ENCODE measurements at regions not wholly inside any gene's neighbourhood (a gene's known extent, or its start where the extent isn't known, plus 50 kb on each side); places are given as distances from the start of the nearest gene placed in this dataset.

DNA sequence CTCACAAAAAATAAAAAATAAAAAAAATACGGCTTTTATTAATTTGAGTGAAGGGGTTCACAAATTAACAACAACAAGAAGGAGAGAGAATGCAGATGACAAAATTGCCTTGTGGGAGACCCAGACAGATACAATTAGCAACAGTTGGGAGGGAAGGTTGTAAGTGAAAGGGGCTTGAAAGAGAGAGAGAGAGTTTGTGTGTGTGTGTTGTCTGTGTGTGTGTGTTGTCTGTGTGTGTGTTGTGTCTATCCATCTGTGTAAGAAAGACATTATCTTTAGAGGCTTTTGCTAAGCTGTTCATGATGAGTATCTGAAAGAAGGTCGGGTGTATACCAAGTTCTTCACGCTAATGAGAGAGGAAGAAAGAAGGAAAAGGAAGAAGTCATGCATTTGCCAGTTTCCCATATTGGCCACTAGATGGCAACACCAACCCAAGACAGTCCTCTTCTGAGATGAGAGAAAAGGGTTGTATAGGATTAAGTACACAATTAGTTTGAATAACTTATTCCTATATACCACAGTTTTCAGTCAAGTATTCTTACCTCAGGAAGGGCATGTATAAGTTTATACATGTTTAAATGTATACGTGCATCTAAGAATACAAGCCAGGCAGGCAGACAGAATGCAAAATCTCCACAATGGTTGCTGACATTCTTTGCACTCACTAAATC, 63.7 kb upstream of the CD2AP start:
- no peak overlapping the region for H3K4me3 Mint-ChIP-seq
- H3K27me3 Mint-ChIP-seq (ENCODE audit: insufficient read depth) = no peaks in the 10 kb centered on the region

DNA sequence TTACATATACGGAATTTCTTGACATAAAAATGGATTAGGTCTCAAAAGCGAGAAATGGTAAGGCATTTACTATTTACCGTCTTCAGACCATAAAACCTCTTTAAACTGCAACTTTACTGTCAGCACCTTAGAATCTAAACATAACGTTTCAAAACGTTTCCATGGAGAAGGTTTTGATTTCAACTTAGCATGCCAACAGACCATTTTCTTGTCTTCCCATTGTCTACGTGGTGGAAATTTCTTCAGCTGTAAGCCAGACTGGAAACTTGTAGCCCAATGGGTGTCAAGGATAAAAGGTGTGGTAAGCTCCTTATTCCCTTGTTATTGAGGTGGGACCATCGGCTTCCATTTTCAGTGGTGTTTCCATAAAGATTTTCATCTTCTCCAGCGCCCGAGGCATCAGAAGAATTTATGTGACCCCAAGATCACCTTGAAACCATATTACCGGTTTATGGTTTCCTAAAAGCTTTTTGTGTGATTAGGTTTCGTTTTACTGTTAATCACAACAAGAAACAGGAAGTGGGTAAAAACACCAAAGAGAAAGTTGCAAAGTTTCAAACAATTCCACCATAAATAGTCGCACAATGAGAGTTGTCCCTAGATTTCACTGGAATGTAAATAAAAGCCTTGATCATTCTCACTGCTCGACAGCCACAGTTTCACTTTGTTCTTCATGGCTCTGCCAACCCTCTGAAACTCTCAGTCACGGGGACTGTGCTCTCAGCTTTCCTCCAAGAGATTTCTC, 63.0 kb upstream of the CD2AP start:
- H3K27me3 Mint-ChIP-seq (ENCODE audit: insufficient read depth) = no peaks in the 10 kb centered on the region
- H3K9me3 Mint-ChIP-seq = no peaks in the 10 kb centered on the region
- H3K27ac Mint-ChIP-seq = no peak overlapping the region
- TF ChIP-seq, protein P1, sequence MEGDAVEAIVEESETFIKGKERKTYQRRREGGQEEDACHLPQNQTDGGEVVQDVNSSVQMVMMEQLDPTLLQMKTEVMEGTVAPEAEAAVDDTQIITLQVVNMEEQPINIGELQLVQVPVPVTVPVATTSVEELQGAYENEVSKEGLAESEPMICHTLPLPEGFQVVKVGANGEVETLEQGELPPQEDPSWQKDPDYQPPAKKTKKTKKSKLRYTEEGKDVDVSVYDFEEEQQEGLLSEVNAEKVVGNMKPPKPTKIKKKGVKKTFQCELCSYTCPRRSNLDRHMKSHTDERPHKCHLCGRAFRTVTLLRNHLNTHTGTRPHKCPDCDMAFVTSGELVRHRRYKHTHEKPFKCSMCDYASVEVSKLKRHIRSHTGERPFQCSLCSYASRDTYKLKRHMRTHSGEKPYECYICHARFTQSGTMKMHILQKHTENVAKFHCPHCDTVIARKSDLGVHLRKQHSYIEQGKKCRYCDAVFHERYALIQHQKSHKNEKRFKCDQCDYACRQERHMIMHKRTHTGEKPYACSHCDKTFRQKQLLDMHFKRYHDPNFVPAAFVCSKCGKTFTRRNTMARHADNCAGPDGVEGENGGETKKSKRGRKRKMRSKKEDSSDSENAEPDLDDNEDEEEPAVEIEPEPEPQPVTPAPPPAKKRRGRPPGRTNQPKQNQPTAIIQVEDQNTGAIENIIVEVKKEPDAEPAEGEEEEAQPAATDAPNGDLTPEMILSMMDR (conservative IDR thresholded peaks at IDR 0.05) = no peak
- H3K9ac ChIP-seq (ENCODE audit: extremely low read depth, low read length, poor library complexity, severe bottlenecking) = no peak overlapping the region
- H3K4me3 ChIP-seq (ENCODE audit: low read length) = no peak overlapping the region
- no peak overlapping the region for H3K4me3 Mint-ChIP-seq
- H3K36me3 Mint-ChIP-seq (ENCODE audit: low read depth) = no peaks in the 10 kb centered on the region
- 87 to 88% methylated on average over 9 to 14 of the region's 14 CpGs for WGBS, 2 experiments (ENCODE audit: insufficient coverage in 1 of 2, insufficient read length in 1 of 2)
- H3K4me1 Mint-ChIP-seq = peaks cover 13% of the 10 kb centered on the region
- H3K27ac ChIP-seq (ENCODE audit: low read depth, low read length) = no peak overlapping the region
- H3K9me3 ChIP-seq (ENCODE audit: control insufficient read depth, low read length) = no peaks in the 10 kb centered on the region
- H3K36me3 ChIP-seq (ENCODE audit: control insufficient read depth, insufficient read depth, low read length) = no peaks in the 10 kb centered on the region
- no peaks in the 10 kb centered on the region for H3K27me3 ChIP-seq (ENCODE audit: control insufficient read depth, insufficient read depth, low read length, poor library complexity, severe bottlenecking)
- DNase-seq = no peak
- peaks cover 2% of the 10 kb centered on the region for H3K4me1 ChIP-seq (ENCODE audit: control insufficient read depth, insufficient read depth, low read length)

More for the DNA sequence above, 63.7 kb upstream of the CD2AP start:
- no peak for DNase-seq
- Mint-ChIP-seq H3K36me3 (ENCODE audit: low read depth) (no peaks in the 10 kb centered on the region), H3K27ac (no peak overlapping the region), H3K9me3 (no peaks in the 10 kb centered on the region), H3K4me1 (peaks cover 12% of the 10 kb centered on the region)
- Histone ChIP-seq H3K27me3 (ENCODE audit: control insufficient read depth, insufficient read depth, low read length, poor library complexity, severe bottlenecking) (no peaks in the 10 kb centered on the region), H3K27ac (ENCODE audit: low read depth, low read length) (no peak overlapping the region), H3K9me3 (ENCODE audit: control insufficient read depth, low read length) (no peaks in the 10 kb centered on the region), H3K36me3 (ENCODE audit: control insufficient read depth, insufficient read depth, low read length) (no peaks in the 10 kb centered on the region), H3K9ac (ENCODE audit: extremely low read depth, low read length, poor library complexity, severe bottlenecking) (no peak overlapping the region), H3K4me1 (ENCODE audit: control insufficient read depth, insufficient read depth, low read length) (no peaks in the 10 kb centered on the region), H3K4me3 (ENCODE audit: low read length) (no peak overlapping the region)
- TF ChIP-seq, protein P1 (conservative IDR thresholded peaks at IDR 0.05) = peak; percentile 91
- 33 to 38% methylated on average over 3 to 4 of the region's 4 CpGs for WGBS, 2 experiments (ENCODE audit: insufficient coverage in 1 of 2, insufficient read length in 1 of 2)

DNA sequence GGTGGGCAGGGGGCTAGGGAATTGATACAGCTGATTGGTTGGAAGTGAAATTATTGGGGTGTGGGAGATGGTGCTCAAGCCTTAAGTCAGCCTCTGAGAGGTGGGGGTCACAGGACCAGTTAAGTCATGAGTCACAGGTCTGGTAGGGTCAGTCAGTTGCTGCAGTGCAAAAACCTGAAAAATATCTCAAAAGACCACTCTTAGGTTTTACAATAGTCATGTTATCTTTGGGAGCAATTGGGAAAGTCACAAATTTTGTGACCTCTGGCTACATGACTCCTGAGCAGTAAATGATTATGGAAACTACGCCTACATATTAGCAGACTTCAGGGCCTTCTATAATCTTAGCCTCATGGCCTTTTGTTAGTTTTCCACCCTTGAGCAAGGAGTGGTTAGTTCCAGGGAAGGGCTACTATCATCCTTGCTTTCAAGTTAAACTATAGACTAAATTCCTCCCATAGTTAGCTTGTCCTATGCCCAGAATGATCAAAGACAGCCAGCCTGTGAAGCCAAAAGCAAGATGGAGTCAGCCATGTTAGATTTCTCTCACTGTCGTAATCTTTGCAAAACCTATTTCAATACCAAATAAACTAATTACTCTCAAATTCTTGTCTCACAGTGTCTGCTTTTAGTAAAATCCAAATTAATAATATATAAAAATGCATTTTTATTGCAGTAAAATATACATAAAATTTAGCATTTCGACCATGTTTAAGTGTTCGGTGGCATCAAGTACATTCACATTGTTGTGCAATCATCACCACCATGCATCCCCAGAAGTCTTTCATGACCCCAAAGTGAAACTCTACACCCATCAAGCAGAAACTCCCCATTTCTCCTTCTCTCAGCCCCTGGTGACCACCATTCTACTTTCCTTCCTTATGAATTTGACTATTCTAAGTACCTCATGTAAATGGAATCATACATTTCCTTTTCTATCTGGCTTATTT, 60.9 kb upstream of the CD2AP start:
- no peaks in the 10 kb centered on the region for H3K9me3 Mint-ChIP-seq
- 96 to 100% methylated on average over 2 to 4 of the region's 4 CpGs for WGBS, 2 experiments (ENCODE audit: insufficient coverage in 1 of 2, insufficient read length in 1 of 2)
- H3K4me3 ChIP-seq (ENCODE audit: low read length) = no peak overlapping the region
- no peaks in the 10 kb centered on the region for H3K27me3 ChIP-seq (ENCODE audit: control insufficient read depth, insufficient read depth, low read length, poor library complexity, severe bottlenecking)
- H3K27ac Mint-ChIP-seq = no peak overlapping the region
- peaks cover 3% of the 10 kb centered on the region for H3K4me1 ChIP-seq (ENCODE audit: control insufficient read depth, insufficient read depth, low read length)
- no peaks in the 10 kb centered on the region for H3K36me3 ChIP-seq (ENCODE audit: control insufficient read depth, insufficient read depth, low read length)
- peaks cover 15% of the 10 kb centered on the region for H3K4me1 Mint-ChIP-seq
- no peak for DNase-seq
- H3K9me3 ChIP-seq (ENCODE audit: control insufficient read depth, low read length) = no peaks in the 10 kb centered on the region
- no peaks in the 10 kb centered on the region for H3K36me3 Mint-ChIP-seq (ENCODE audit: low read depth)
- H3K9ac ChIP-seq (ENCODE audit: extremely low read depth, low read length, poor library complexity, severe bottlenecking) = no peak overlapping the region
- no peak overlapping the region for H3K27ac ChIP-seq (ENCODE audit: low read depth, low read length)
- TF ChIP-seq, protein P1 (conservative IDR thresholded peaks at IDR 0.05) = no peak
- no peak overlapping the region for H3K4me3 Mint-ChIP-seq
- no peaks in the 10 kb centered on the region for H3K27me3 Mint-ChIP-seq (ENCODE audit: insufficient read depth)
